Right lobe of liver (tissue), 4 donors: ENCODE measurements at regions not wholly inside any gene's neighbourhood (a gene's known extent, or its start where the extent isn't known, plus 50 kb on each side); places are given as distances from the start of the nearest gene placed in this dataset.

Experiments
- POLR2A ChIP-seq: fragments of 450-650 bp; IDR thresholded peaks from one replicate; pipeline ENCODE4 v1.6.1; 2017; ENCODE audit warnings: antibody characterized with exemption, mild to moderate bottlenecking
- TF ChIP-seq, protein P1 (sequence below), 4 donors: fragments of 200-600 bp in 3 of 4; fragments of 450-650 bp in 1 of 4; IDR thresholded peaks; one replicate each; pipeline versions ENCODE4 v1.5.1 to v1.8.0; 2016 to 2022; ENCODE audit warnings: antibody characterized with exemption in 4 of 4, mild to moderate bottlenecking in 2 of 4
- donor health status: DM: no; HTN: no; CAD: no.
- donor health status: DM: no; HTN: no; CAD: no.
- donor health status: DM: no; HTN: yes; CAD: no.

- TF ChIP-seq, protein P1, sequence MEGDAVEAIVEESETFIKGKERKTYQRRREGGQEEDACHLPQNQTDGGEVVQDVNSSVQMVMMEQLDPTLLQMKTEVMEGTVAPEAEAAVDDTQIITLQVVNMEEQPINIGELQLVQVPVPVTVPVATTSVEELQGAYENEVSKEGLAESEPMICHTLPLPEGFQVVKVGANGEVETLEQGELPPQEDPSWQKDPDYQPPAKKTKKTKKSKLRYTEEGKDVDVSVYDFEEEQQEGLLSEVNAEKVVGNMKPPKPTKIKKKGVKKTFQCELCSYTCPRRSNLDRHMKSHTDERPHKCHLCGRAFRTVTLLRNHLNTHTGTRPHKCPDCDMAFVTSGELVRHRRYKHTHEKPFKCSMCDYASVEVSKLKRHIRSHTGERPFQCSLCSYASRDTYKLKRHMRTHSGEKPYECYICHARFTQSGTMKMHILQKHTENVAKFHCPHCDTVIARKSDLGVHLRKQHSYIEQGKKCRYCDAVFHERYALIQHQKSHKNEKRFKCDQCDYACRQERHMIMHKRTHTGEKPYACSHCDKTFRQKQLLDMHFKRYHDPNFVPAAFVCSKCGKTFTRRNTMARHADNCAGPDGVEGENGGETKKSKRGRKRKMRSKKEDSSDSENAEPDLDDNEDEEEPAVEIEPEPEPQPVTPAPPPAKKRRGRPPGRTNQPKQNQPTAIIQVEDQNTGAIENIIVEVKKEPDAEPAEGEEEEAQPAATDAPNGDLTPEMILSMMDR (IDR thresholded peaks at IDR 0.05) = no peak
- TF ChIP-seq POLR2A = no peak
These were observed 218.1 kb upstream of the FAT4 start for GRCh38 chr4:125096662-125097061.
